ENCODE measurements at regions not wholly inside any gene's neighbourhood (a gene's known extent, or its start where the extent isn't known, plus 50 kb on each side); places are given as distances from the start of the nearest gene placed in this dataset.

GRCh38 chr3:94739420-94739819, 676.6 kb downstream of the NSUN3 start:
- Mint-ChIP-seq H3K36me3 (no peaks in the 10 kb centered on the region), H3K4me3 (no peak overlapping the region), H3K9me3 (peaks cover 10% of the 10 kb centered on the region), H3K27ac (no peak overlapping the region), H3K4me1 (ENCODE audit: low read depth) (no peaks in the 10 kb centered on the region), H3K27me3 (no peaks in the 10 kb centered on the region)
- ChIA-PET POLR2A (no interaction called here), CTCF (no interaction called here)
- DNase-seq, result no peak
- intact Hi-C loops (cut with micrococcal nuclease), result no loop called here

GRCh38 chr3:94758751-94759150, 695.9 kb downstream of the NSUN3 start:
- Mint-ChIP-seq H3K27ac (no peak overlapping the region), H3K36me3 (no peaks in the 10 kb centered on the region), H3K4me1 (ENCODE audit: low read depth) (no peaks in the 10 kb centered on the region), H3K27me3 (no peaks in the 10 kb centered on the region), H3K4me3 (no peak overlapping the region), H3K9me3 (peaks cover 6% of the 10 kb centered on the region)
- DNase-seq, result no peak
- ChIA-PET POLR2A (no interaction called here), CTCF (no interaction called here)
- intact Hi-C loops (cut with micrococcal nuclease), result no loop called here

GRCh38 chr3:94772402-94772801, 709.5 kb downstream of the NSUN3 start:
- H3K36me3 Mint-ChIP-seq, result no peaks in the 10 kb centered on the region
- intact Hi-C loops (cut with micrococcal nuclease), result no loop called here
- H3K27me3 Mint-ChIP-seq, result no peaks in the 10 kb centered on the region
- no peaks in the 10 kb centered on the region for H3K4me1 Mint-ChIP-seq (ENCODE audit: low read depth)
- no peak for DNase-seq
- no peak overlapping the region for H3K4me3 Mint-ChIP-seq
- POLR2A ChIA-PET, result no interaction called here
- CTCF ChIA-PET, result no interaction called here
- H3K27ac Mint-ChIP-seq, result no peak overlapping the region
- no peaks in the 10 kb centered on the region for H3K9me3 Mint-ChIP-seq

- H3K9me3 Mint-ChIP-seq, result no peaks in the 10 kb centered on the region
- intact Hi-C loops (cut with micrococcal nuclease), result no loop called here
- no peak for DNase-seq
Measured at GRCh38 chr3:94775746-94776145, 712.9 kb downstream of the NSUN3 start.

GRCh38 chr3:94776401-94776915, 713.6 kb downstream of the NSUN3 start:
- ChIA-PET CTCF (no interaction called here), POLR2A (no interaction called here)
- Mint-ChIP-seq H3K27me3 (no peaks in the 10 kb centered on the region), H3K4me1 (ENCODE audit: low read depth) (no peaks in the 10 kb centered on the region), H3K27ac (no peak overlapping the region), H3K9me3 (no peaks in the 10 kb centered on the region), H3K36me3 (no peaks in the 10 kb centered on the region), H3K4me3 (no peak overlapping the region)
- intact Hi-C loops (cut with micrococcal nuclease), result no loop called here
- DNase-seq, result no peak

More at GRCh38 chr3:94775746-94776145, 712.9 kb downstream of the NSUN3 start:
- Mint-ChIP-seq H3K36me3 (no peaks in the 10 kb centered on the region), H3K27me3 (no peaks in the 10 kb centered on the region), H3K4me3 (no peak overlapping the region), H3K27ac (no peak overlapping the region), H3K4me1 (ENCODE audit: low read depth) (no peaks in the 10 kb centered on the region)
- ChIA-PET POLR2A (no interaction called here), CTCF (no interaction called here)

- Mint-ChIP-seq H3K27ac (no peak overlapping the region), H3K4me3 (no peak overlapping the region), H3K36me3 (no peaks in the 10 kb centered on the region), H3K9me3 (no peaks in the 10 kb centered on the region), H3K4me1 (ENCODE audit: low read depth) (no peaks in the 10 kb centered on the region), H3K27me3 (no peaks in the 10 kb centered on the region)
- DNase-seq, result no peak
- ChIA-PET POLR2A (no interaction called here), CTCF (no interaction called here)
- intact Hi-C loops (cut with micrococcal nuclease), result no loop called here
Measured at GRCh38 chr3:94778289-94778688, 715.4 kb downstream of the NSUN3 start.

GRCh38 chr3:94778814-94779494, 716.1 kb downstream of the NSUN3 start:
- DNase-seq, result no peak
- no peaks in the 10 kb centered on the region for H3K27me3 Mint-ChIP-seq
- H3K4me1 Mint-ChIP-seq (ENCODE audit: low read depth), result no peaks in the 10 kb centered on the region
- ChIA-PET POLR2A (no interaction called here), CTCF (no interaction called here)
- H3K4me3 Mint-ChIP-seq, result no peak overlapping the region
- no peak overlapping the region for H3K27ac Mint-ChIP-seq
- no peaks in the 10 kb centered on the region for H3K36me3 Mint-ChIP-seq
- intact Hi-C loops (cut with micrococcal nuclease), result no loop called here
- peaks cover 4% of the 10 kb centered on the region for H3K9me3 Mint-ChIP-seq

- Mint-ChIP-seq H3K4me3 (no peak overlapping the region), H3K27ac (no peak overlapping the region), H3K4me1 (ENCODE audit: low read depth) (no peaks in the 10 kb centered on the region), H3K27me3 (no peaks in the 10 kb centered on the region), H3K9me3 (peaks cover 4% of the 10 kb centered on the region), H3K36me3 (no peaks in the 10 kb centered on the region)
- intact Hi-C loops (cut with micrococcal nuclease), result no loop called here
- CTCF ChIA-PET, result no interaction called here
- POLR2A ChIA-PET, result no interaction called here
- DNase-seq, result no peak
Measured at GRCh38 chr3:94779699-94780098, 716.8 kb downstream of the NSUN3 start.

GRCh38 chr3:94784274-94784673, 721.4 kb downstream of the NSUN3 start:
- intact Hi-C loops (cut with micrococcal nuclease), result no loop called here
- CTCF ChIA-PET, result no interaction called here
- H3K4me3 Mint-ChIP-seq, result no peak overlapping the region

GRCh38 chr3:94787066-94787465, 724.2 kb downstream of the NSUN3 start:
- no peak for DNase-seq
- H3K27ac Mint-ChIP-seq, result no peak overlapping the region
- CTCF ChIA-PET, result no interaction called here

More at GRCh38 chr3:94784274-94784673, 721.4 kb downstream of the NSUN3 start:
- POLR2A ChIA-PET, result no interaction called here
- no peaks in the 10 kb centered on the region for H3K27me3 Mint-ChIP-seq
- no peak for DNase-seq
- H3K36me3 Mint-ChIP-seq, result no peaks in the 10 kb centered on the region
- no peaks in the 10 kb centered on the region for H3K4me1 Mint-ChIP-seq (ENCODE audit: low read depth)
- no peak overlapping the region for H3K27ac Mint-ChIP-seq
- H3K9me3 Mint-ChIP-seq, result peaks cover 4% of the 10 kb centered on the region

GRCh38 chr3:94787734-94788270, 724.9 kb downstream of the NSUN3 start:
- Mint-ChIP-seq H3K9me3 (peaks cover 4% of the 10 kb centered on the region), H3K36me3 (no peaks in the 10 kb centered on the region), H3K27me3 (no peaks in the 10 kb centered on the region), H3K4me1 (ENCODE audit: low read depth) (no peaks in the 10 kb centered on the region), H3K4me3 (no peak overlapping the region), H3K27ac (no peak overlapping the region)
- POLR2A ChIA-PET, result no interaction called here
- intact Hi-C loops (cut with micrococcal nuclease), result no loop called here
- CTCF ChIA-PET, result no interaction called here
- no peak for DNase-seq

More at GRCh38 chr3:94787066-94787465, 724.2 kb downstream of the NSUN3 start:
- intact Hi-C loops (cut with micrococcal nuclease), result no loop called here
- POLR2A ChIA-PET, result no interaction called here
- H3K4me3 Mint-ChIP-seq, result no peak overlapping the region
- H3K9me3 Mint-ChIP-seq, result peaks cover 4% of the 10 kb centered on the region
- H3K27me3 Mint-ChIP-seq, result no peaks in the 10 kb centered on the region
- H3K36me3 Mint-ChIP-seq, result no peaks in the 10 kb centered on the region
- H3K4me1 Mint-ChIP-seq (ENCODE audit: low read depth), result no peaks in the 10 kb centered on the region

GRCh38 chr3:94794563-94794962, 731.7 kb downstream of the NSUN3 start:
- peaks cover 8% of the 10 kb centered on the region for H3K9me3 Mint-ChIP-seq
- H3K27me3 Mint-ChIP-seq, result no peaks in the 10 kb centered on the region
- intact Hi-C loops (cut with micrococcal nuclease), result no loop called here
- CTCF ChIA-PET, result no interaction called here
- H3K36me3 Mint-ChIP-seq, result no peaks in the 10 kb centered on the region
- DNase-seq, result no peak
- POLR2A ChIA-PET, result no interaction called here
- no peak overlapping the region for H3K4me3 Mint-ChIP-seq
- H3K4me1 Mint-ChIP-seq (ENCODE audit: low read depth), result no peaks in the 10 kb centered on the region
- H3K27ac Mint-ChIP-seq, result no peak overlapping the region

GRCh38 chr3:94799420-94800060, 736.7 kb downstream of the NSUN3 start:
- ChIA-PET POLR2A (no interaction called here), CTCF (no interaction called here)
- Mint-ChIP-seq H3K9me3 (peaks cover 3% of the 10 kb centered on the region), H3K4me1 (ENCODE audit: low read depth) (no peaks in the 10 kb centered on the region), H3K27ac (no peak overlapping the region), H3K36me3 (no peaks in the 10 kb centered on the region), H3K4me3 (no peak overlapping the region), H3K27me3 (no peaks in the 10 kb centered on the region)
- intact Hi-C loops (cut with micrococcal nuclease), result no loop called here
- DNase-seq, result no peak
